Inflammatory macrophage treated with lipopolysaccharide for 4 hours (primary cell): ENCODE measurements at regions not wholly inside any gene's neighbourhood (a gene's known extent, or its start where the extent isn't known, plus 50 kb on each side); places are given as distances from the start of the nearest gene placed in this dataset.

Source experiments
- DNase-seq: peaks from one replicate; pipeline ENCODE4 v3.0.0-alpha.2; 2020

- no peak for DNase-seq
Observed at GRCh38 chr7:96402913-96403312, 81.0 kb upstream of the SLC25A13 start.

DNA sequence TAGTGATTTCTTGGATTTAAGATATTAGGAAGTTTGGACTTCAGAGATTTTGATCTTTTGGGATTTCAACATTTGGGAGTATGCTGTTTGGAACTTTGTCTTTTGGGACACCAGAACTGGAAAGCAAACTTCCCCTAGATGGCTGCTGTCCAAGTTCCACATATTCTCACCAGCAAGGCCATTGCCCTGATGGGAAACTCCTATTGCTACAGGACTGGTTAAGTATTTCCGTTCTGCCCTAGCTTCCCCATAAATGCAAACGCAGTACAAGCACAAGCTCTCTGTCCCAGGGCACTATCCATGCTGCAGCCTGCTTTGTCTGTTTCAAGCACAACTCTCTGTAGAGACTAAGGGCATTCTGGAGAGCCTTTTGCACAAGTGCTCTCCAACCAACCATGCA, 79.3 kb upstream of the SLC25A13 start:
- DNase-seq = peak; percentile 9

- no peak for DNase-seq
Observed at GRCh38 chr7:96400518-96400917, 78.6 kb upstream of the SLC25A13 start.

DNA sequence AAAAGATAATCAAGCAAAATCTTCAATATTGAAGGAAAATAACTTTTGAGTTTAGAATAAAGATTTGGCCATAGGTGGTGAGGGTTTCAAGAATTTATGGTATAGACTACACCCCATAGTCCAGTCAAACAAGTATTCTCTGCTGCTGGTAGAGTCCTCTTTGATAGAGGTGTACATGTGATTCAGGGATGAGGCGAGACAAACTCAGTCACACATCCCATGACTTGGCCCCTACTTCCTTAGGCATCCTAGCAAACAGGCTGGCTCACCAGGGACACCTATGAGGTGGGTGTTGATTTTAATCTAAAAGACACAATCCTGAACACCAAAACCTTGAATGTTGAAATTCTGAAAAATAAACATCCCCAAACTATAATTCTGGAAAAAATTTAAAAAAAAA, 78.1 kb upstream of the SLC25A13 start:
- no peak for DNase-seq

DNA sequence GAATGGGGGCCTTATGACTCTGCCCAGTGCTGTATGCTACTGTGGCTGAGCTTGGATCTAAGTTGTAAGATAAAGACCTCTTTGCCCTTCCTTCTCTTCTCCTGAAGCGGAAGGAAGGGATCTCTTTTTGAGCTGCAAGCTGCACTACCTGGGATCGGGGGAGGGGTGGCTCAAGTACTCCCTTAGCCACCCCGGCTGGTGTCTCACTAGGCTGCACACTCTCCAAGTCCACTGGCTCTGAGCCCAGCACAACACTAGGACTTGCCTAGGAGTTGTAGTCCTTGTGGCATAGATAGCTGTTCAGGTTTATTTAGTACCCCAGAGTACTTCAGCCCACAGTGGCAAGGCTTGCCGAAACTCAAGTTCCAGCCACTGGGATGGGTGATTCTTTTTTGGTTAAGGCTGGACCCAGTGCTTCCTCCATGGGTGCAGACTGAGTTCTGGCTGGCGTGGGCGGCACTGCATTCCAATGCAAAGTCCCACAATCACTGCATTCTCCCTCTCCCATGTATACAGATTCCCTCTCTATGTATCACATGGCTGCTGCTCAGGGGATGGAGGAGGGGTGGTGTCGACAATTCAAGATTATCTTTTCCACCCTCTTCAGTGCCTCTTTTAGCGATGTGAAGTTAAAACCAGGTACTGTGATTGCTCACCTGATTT, 76.2 kb upstream of the SLC25A13 start:
- no peak for DNase-seq

GRCh38 chr7:96388620-96389383, 66.9 kb upstream of the SLC25A13 start:
- no peak for DNase-seq

GRCh38 chr7:96388166-96388565, 66.3 kb upstream of the SLC25A13 start:
- DNase-seq = peak; percentile 25

DNA sequence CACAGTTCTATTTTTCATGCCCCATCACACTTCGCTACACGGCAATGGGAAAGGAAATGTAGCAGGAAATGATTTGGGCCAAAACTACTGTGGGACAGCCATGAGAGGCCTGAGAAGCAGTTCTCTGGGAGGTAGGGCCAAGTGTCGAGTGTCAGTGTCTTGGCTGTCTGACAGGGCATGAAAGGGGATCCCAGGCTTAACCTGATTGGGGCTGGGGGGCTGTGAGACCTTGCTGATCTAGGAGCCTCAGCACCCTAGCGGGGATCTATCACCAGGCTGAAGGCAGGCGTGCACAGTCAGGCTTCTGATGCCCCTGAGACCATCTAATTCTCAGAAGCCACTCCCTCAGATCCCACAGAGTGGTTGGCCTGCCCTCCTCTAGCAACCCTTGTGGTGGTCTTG, 58.2 kb upstream of the SLC25A13 start:
- DNase-seq = no peak

DNA sequence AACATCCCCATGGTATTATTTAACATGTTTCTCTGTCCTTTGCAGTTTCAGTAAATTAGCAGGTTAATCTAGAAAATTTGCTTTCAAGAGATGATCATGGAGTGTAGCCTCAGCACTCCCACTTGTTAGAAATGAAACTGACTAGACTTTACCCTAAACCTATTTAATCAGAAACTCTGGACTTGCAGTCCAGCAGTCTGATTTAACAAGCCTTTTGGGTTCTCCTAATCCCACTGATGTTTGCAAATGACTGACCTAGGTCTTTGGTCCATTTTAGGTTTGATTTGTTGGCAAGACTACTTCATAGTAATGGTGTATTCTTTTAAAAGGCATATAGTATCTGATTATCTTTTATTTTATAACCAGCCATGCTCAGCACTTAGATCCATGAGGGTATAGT, 55.5 kb upstream of the SLC25A13 start:
- no peak for DNase-seq
